ENCODE measurements at regions not wholly inside any gene's neighbourhood (a gene's known extent, or its start where the extent isn't known, plus 50 kb on each side); places are given as distances from the start of the nearest gene placed in this dataset.

DNA sequence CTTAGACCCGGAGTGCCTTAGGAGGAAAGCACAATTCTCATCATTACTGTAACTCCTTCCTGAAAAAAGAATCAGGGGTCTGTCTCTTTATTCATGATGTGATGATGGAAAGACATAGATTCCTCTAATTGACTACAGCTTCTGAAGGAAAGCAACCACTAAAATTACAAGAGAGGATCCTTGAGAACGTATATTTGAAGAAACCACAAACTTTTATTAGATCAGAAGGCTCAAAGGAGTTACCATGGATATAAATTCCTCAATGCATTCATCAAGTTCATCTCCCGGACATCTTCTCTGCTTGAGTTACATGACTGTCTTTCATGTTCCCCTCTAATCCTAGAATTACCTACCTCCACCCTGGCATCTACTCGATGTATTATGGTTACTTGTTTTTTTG is 104.1 kb upstream of the PAPPA start:
- CTCF ChIA-PET: interaction anchor here (1.3 to 1.6 kb wide), 2 partner anchors 13 to 14 kb away, joined by 3 to 5 read pairs; no protein-coding TSS in a partner anchor
- no peak for DNase-seq (ENCODE audit: low read depth in 1 of 2, low spot score in 1 of 2)

DNA sequence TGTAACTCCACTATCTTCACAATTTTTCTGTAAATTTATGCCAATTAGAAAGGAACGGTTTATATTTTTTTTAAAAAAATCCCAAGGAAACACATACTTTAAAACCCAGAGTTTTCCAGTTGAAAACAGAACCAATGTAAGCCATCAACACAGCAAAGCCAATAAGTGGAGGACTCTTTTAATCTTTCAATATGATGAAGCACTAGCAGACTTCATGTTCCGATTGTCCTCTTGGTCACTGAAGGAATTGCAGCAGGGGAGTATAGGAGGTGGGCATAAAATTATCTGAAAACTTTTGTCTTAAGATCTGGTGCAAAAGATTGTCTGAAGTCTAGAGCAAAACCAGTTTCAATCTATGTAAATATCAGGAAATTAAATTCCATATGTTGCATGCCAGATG is 102.1 kb upstream of the PAPPA start:
- no peak for TF ChIP-seq ZFP36 (IDR thresholded peaks at IDR 0.05; ENCODE audit: borderline replicate concordance, partially characterized antibody)
- no peak for TF ChIP-seq RFX5 (IDR thresholded peaks at IDR 0.05)
- TF ChIP-seq POLR2A (IDR thresholded peaks at IDR 0.05; ENCODE audit: low read length): no peak
- TF ChIP-seq, protein P1, sequence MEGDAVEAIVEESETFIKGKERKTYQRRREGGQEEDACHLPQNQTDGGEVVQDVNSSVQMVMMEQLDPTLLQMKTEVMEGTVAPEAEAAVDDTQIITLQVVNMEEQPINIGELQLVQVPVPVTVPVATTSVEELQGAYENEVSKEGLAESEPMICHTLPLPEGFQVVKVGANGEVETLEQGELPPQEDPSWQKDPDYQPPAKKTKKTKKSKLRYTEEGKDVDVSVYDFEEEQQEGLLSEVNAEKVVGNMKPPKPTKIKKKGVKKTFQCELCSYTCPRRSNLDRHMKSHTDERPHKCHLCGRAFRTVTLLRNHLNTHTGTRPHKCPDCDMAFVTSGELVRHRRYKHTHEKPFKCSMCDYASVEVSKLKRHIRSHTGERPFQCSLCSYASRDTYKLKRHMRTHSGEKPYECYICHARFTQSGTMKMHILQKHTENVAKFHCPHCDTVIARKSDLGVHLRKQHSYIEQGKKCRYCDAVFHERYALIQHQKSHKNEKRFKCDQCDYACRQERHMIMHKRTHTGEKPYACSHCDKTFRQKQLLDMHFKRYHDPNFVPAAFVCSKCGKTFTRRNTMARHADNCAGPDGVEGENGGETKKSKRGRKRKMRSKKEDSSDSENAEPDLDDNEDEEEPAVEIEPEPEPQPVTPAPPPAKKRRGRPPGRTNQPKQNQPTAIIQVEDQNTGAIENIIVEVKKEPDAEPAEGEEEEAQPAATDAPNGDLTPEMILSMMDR (IDR thresholded peaks at IDR 0.05): no peak
- TF ChIP-seq, protein P2, sequence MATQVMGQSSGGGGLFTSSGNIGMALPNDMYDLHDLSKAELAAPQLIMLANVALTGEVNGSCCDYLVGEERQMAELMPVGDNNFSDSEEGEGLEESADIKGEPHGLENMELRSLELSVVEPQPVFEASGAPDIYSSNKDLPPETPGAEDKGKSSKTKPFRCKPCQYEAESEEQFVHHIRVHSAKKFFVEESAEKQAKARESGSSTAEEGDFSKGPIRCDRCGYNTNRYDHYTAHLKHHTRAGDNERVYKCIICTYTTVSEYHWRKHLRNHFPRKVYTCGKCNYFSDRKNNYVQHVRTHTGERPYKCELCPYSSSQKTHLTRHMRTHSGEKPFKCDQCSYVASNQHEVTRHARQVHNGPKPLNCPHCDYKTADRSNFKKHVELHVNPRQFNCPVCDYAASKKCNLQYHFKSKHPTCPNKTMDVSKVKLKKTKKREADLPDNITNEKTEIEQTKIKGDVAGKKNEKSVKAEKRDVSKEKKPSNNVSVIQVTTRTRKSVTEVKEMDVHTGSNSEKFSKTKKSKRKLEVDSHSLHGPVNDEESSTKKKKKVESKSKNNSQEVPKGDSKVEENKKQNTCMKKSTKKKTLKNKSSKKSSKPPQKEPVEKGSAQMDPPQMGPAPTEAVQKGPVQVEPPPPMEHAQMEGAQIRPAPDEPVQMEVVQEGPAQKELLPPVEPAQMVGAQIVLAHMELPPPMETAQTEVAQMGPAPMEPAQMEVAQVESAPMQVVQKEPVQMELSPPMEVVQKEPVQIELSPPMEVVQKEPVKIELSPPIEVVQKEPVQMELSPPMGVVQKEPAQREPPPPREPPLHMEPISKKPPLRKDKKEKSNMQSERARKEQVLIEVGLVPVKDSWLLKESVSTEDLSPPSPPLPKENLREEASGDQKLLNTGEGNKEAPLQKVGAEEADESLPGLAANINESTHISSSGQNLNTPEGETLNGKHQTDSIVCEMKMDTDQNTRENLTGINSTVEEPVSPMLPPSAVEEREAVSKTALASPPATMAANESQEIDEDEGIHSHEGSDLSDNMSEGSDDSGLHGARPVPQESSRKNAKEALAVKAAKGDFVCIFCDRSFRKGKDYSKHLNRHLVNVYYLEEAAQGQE (IDR thresholded peaks at IDR 0.05): no peak
- no peak for TF ChIP-seq MAFK (IDR thresholded peaks at IDR 0.05; ENCODE audit: partially characterized antibody)
- no peak for TF ChIP-seq GATA3 (IDR thresholded peaks at IDR 0.05; ENCODE audit: borderline replicate concordance)
- TF ChIP-seq, protein P3, sequence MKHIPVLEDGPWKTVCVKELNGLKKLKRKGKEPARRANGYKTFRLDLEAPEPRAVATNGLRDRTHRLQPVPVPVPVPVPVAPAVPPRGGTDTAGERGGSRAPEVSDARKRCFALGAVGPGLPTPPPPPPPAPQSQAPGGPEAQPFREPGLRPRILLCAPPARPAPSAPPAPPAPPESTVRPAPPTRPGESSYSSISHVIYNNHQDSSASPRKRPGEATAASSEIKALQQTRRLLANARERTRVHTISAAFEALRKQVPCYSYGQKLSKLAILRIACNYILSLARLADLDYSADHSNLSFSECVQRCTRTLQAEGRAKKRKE (CRISPR knock-in tag; IDR thresholded peaks at IDR 0.05; ENCODE audit: low read depth): no peak
- no peak for TF ChIP-seq RCOR1 (IDR thresholded peaks at IDR 0.05; ENCODE audit: low read depth, low read length)
- no peak for TF ChIP-seq JUN (IDR thresholded peaks at IDR 0.05)
- TF ChIP-seq HEYL (CRISPR knock-in tag; IDR thresholded peaks at IDR 0.05): no peak
- no peak for TF ChIP-seq EHF (CRISPR knock-in tag; IDR thresholded peaks at IDR 0.05)
- no peak for TF ChIP-seq HOXB13 (CRISPR knock-in tag; IDR thresholded peaks at IDR 0.05; ENCODE audit: low read depth)
- no peak for TF ChIP-seq RNF2 (IDR thresholded peaks at IDR 0.05; ENCODE audit: borderline replicate concordance, low read depth)
- FAIRE-seq: peak; percentile 36
- WGBS (ENCODE audit: missing lambda C conversion rate): 95% methylated on average over 2 of the region's 2 CpGs
- no peak overlapping the region for H3K4me3 ChIP-seq
- H3K27ac ChIP-seq: no peak overlapping the region
- no peak for DNase-seq (ENCODE audit: low read depth in 1 of 2, low spot score in 1 of 2)
- no peaks in the 10 kb centered on the region for H3K4me1 ChIP-seq
- CTCF ChIA-PET: no interaction called here
- ATAC-seq: no peak
- H3K4me2 ChIP-seq: no peak overlapping the region
- H3K9me3 ChIP-seq: no peaks in the 10 kb centered on the region
- POLR2A ChIA-PET: no interaction called here

More for the DNA sequence above, 104.1 kb upstream of the PAPPA start:
- Histone ChIP-seq H3K4me1 (no peaks in the 10 kb centered on the region), H3K4me3 (no peak overlapping the region), H3K27ac (no peak overlapping the region), H3K9me3 (peaks cover 14% of the 10 kb centered on the region; the same call in 1 of the 3 replicates), H3K4me2 (no peak overlapping the region)
- ATAC-seq: no peak
- POLR2A ChIA-PET: no interaction called here
- WGBS (ENCODE audit: missing lambda C conversion rate): 83% methylated on average over 4 of the region's 4 CpGs
- no peak for FAIRE-seq
- TF ChIP-seq ZNF302 (CRISPR knock-in tag; IDR thresholded peaks at IDR 0.05) (no peak), MAFK (IDR thresholded peaks at IDR 0.05; ENCODE audit: partially characterized antibody) (no peak), JUN (IDR thresholded peaks at IDR 0.05) (no peak), HEYL (CRISPR knock-in tag; IDR thresholded peaks at IDR 0.05) (no peak)

DNA sequence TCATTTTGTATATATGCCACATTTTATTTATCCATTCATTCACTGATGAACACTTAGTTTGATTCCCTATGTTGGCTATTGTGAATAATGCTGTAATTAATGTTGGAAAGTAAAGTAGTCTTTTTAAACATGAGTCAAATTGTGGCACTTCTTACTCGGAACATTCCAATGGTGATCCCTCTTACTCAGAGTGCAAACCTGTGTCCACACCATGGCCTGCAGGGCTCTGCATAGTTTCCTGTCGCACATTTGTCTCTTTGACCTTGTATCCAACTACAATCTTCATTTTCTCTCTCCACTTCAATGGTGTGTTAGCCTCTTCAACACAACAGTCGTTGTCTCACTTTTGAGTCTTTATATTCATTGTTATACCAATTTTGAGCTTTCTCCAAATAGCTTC is 98.1 kb upstream of the PAPPA start:
- no peak overlapping the region for H3K27ac ChIP-seq
- no peaks in the 10 kb centered on the region for H3K9me3 ChIP-seq
- no peak for ATAC-seq
- peak; percentile 39 for FAIRE-seq
- H3K4me2 ChIP-seq: no peak overlapping the region
- WGBS (ENCODE audit: missing lambda C conversion rate): 82% methylated on average over 3 of the region's 3 CpGs
- peaks cover 6% of the 10 kb centered on the region; the same call in 1 of the 3 replicates for H3K4me1 ChIP-seq
- POLR2A ChIA-PET: no interaction called here
- no peak for DNase-seq (ENCODE audit: low read depth in 1 of 2, low spot score in 1 of 2)
- CTCF ChIA-PET: no interaction called here
- no peak overlapping the region for H3K4me3 ChIP-seq
- TF ChIP-seq, protein P2 (IDR thresholded peaks at IDR 0.05): no peak
- TF ChIP-seq CBX2 (IDR thresholded peaks at IDR 0.05; ENCODE audit: borderline replicate concordance, low read depth): no peak
- TF ChIP-seq EHMT2 (IDR thresholded peaks at IDR 0.05; ENCODE audit: low read depth): no peak
- TF ChIP-seq HDAC2 (IDR thresholded peaks at IDR 0.05): no peak
- TF ChIP-seq, protein P4, sequence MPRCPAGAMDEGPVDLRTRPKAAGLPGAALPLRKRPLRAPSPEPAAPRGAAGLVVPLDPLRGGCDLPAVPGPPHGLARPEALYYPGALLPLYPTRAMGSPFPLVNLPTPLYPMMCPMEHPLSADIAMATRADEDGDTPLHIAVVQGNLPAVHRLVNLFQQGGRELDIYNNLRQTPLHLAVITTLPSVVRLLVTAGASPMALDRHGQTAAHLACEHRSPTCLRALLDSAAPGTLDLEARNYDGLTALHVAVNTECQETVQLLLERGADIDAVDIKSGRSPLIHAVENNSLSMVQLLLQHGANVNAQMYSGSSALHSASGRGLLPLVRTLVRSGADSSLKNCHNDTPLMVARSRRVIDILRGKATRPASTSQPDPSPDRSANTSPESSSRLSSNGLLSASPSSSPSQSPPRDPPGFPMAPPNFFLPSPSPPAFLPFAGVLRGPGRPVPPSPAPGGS (IDR thresholded peaks at IDR 0.05): no peak
- no peak for TF ChIP-seq ZSCAN20 (CRISPR knock-in tag; IDR thresholded peaks at IDR 0.05)
- TF ChIP-seq, protein P5, sequence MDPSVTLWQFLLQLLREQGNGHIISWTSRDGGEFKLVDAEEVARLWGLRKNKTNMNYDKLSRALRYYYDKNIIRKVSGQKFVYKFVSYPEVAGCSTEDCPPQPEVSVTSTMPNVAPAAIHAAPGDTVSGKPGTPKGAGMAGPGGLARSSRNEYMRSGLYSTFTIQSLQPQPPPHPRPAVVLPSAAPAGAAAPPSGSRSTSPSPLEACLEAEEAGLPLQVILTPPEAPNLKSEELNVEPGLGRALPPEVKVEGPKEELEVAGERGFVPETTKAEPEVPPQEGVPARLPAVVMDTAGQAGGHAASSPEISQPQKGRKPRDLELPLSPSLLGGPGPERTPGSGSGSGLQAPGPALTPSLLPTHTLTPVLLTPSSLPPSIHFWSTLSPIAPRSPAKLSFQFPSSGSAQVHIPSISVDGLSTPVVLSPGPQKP (IDR thresholded peaks at IDR 0.05; ENCODE audit: low read depth, low read length): no peak
- no peak for TF ChIP-seq HOXA7 (CRISPR knock-in tag; IDR thresholded peaks at IDR 0.05)
